HG02852 (cell line): ENCODE measurements at regions not wholly inside any gene's neighbourhood (a gene's known extent, or its start where the extent isn't known, plus 50 kb on each side); places are given as distances from the start of the nearest gene placed in this dataset.
A peak's percentile ranks its signal among the peaks of the same experiment; 100 is the strongest.
"Not testable (repeated sequence)": the region's sequence is repeated elsewhere in the genome, so short reads cannot be mapped to it uniquely, and the experiment has no call there.

Experiments used
- ATAC-seq: cut with Tn5 transposase; IDR thresholded peaks from one replicate; pipeline ENCODE4 v1.9.1; 2021; ENCODE audit warnings: mild to moderate bottlenecking, moderate library complexity; ENCODE audit not compliant: unreplicated experiment

DNA sequence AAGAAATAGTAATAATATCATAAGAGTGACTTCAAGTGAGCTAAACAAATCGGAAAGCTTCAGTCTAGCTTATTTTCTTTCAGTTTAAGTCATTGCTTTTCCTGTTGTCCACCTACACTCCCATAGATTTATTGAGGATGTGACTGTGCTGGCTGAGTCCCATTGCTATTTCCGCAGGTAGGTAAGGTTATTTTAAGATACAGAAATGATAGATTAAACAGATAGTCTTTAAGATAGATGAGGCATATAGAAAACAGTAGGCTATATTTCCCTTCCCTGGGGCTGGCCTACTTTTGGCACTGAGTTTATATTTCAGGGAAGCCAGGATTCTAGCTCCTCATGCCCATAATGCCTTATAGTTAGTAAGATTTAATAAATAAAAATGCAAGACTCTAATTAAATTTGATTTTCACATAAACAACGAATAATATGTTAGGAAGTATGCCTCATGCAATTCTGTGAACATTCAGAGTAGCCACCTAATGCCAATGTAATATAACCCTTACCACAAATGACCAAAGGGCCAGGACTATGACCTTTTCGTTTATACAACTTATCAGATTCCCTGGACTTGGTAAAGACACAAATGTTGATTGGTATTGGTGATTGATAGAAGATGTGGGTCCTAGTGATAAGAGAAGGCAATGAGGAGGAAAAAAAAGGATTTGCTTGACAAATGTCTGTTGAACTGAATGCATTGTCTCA, 1079.3 kb downstream of the EPHA7 start:
- no peak for ATAC-seq

GRCh38 chr6:92337571-92337970, 1081.8 kb downstream of the EPHA7 start:
- ATAC-seq = no peak

- ATAC-seq = no peak
Observed at GRCh38 chr6:92329208-92329847, 1090.0 kb downstream of the EPHA7 start.

DNA sequence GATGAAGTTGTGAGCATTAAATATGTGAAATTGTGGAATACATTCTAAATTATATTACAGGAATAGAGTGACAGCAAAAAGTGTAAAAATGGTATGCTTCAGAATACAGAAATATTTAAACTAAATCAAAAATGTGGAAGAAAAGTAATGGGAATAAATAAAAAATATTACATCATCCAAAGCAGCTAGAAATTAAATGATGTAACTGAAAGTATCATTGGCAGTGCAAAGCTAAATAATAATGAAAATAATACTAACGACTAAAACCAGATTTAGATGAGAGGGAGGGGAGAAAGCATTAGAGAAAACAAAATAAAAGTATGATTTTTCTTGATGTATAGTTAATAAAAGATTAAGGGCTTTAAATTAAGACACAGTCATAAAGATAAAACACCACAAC, 1104.0 kb downstream of the EPHA7 start:
- ATAC-seq = no peak

DNA sequence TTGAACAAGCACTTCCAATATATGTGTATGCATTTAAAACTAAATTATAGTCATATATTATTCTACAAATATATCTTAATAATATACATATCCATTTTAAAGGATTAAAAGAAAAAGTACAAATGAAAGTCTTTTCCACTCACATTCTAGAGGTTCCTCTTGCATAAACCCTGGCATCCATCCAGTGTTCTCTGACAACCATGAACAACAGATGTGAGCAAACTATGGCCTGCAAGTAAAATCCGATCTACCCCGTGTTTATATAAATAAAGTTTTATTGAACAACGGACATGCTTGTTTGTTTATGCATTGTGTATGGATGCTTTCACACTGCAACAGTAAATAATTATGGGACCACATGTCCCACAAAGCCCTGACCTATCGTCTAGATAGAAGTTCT, 1122.3 kb downstream of the EPHA7 start:
- no peak for ATAC-seq

- ATAC-seq = no peak
Observed at GRCh38 chr6:92292067-92292466, 1127.3 kb downstream of the EPHA7 start.

DNA sequence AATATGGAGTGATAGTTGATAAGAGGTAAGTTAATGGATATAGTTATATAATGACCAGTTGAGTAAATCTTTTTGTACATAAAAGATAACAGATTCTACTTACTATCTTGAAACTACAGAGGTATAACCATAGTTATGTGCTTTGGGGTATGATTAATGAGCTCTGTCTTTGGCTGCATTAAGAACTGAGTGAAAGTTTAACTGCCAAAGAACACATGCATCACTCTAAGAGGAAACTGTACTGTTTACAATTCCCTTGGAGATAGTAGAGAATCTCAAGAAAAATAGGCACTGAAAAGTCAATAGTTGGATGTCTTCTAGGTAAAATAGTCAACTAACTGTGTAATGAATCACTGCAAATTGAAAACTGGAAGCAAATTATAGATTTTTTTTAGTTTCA, 1129.5 kb downstream of the EPHA7 start:
- ATAC-seq = no peak

- no peak for ATAC-seq
Observed at GRCh38 chr6:92281571-92282076, 1137.7 kb downstream of the EPHA7 start.

DNA sequence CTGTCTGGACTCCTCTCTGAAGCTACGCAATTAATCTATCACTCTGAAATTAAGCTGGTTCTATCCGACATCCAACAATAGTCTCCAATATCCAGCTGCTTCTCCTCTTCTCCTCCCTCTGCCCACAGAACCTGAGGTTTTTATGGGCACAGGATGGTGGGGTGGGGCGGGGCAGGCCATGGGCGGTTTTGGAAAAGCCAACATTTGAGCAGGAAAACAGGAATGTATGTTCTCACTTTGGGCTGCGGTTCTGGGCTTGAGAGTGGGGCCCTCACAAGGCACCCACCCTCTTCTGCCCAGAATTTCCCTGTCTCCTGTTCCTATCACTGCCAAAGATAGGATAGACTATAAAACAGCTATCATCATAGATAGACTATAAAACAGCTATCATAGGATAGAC, 1144.2 kb downstream of the EPHA7 start:
- ATAC-seq = no peak

DNA sequence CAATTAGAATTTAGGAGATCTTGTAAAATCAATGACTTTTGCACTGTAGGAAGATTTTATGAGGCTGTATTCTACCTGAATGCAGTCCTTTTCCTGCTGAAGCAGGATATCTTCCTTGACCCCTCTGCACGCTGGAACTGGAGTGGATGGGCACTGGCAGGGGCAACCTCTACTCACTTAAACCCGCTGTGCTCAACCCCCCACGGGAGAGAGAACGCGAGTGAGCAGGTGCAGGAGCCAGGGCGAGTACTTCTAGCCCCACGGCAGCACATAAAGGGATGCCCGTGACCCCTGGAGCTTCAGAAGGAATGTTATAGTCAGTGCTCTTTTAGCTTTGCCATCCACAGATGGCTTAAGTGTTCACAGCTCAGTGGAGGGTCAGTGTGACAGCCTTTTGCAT, 1144.8 kb downstream of the EPHA7 start:
- ATAC-seq = no peak

DNA sequence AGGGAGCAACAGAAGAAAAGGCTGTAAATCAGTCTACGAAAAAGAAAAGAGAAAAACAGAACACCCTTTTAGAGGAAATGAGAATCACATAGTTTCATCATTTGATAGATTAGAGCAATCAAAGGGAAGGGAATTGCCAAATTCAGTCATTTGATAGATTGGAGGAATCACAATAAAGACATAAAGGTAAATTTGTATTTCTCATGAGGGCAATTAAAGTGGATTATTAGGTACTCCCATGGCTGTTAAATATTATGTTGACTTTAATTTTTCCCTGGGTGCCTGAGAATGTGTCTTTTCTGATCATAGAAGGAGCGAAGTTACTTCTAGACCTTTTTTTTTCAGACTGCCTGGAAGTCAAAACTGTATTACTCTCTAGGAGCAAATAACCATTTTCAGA, 1145.7 kb downstream of the EPHA7 start:
- no peak for ATAC-seq

GRCh38 chr6:92271091-92271490, 1148.3 kb downstream of the EPHA7 start:
- ATAC-seq = no peak

DNA sequence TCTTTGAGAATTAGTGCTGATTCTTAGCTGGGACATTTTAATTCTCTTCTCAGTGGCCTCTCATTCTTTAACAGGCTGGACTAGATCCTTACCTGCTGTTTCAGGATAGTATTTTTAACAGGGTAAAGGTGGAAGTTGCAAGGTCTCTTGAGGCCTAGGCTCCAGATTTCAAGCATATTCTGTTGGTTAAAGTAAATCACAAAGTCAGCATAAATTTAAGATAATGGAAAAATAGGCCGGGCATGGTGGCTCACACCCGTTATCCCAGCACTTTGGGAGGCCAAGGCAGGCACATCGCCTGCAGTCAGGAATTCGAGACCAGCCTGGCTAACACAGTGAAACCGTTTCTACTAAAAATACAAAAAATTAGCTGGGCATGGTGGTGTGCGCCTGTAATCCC, 1149.0 kb downstream of the EPHA7 start:
- no peak for ATAC-seq

DNA sequence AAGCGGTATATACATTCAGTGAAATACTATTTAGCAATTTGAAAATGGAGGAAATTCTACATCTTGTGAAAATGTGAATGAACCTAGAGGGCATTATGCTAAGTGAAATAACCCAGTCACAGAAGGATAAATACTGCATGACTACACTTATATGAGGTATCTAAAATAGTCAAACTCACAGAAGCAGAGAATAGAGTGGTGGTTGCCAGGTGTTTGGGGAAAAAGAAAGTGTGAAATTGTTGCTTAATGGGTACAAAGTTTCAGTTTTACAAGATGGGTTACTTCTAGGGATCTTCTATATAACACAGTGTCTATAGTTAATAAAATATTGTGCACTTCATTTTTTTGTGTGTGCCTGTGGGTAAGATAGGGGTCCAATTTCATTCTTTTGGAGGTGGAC, 1152.0 kb downstream of the EPHA7 start:
- no peak for ATAC-seq

GRCh38 chr6:92263864-92264263, 1155.5 kb downstream of the EPHA7 start:
- no peak for ATAC-seq

DNA sequence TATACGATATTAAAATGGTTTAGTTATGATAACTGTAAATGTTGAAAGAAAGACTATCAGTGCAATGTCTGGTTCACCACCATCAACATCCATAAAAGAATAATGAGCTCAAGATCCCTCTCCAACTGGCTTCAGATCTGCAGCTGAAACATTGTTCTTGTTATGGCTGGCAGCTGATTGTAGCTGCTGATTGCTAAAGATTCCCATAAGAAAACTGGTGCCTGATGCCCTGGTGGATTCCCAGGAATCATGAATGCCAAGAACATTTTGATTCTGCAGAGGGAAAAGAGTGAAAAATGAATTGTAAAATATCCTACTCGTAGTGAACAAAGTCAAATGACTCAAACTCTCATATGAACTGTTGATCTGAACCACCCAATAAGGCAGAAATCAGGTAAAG, 1160.2 kb downstream of the EPHA7 start:
- ATAC-seq = no peak

GRCh38 chr6:92243315-92243714, 1176.0 kb downstream of the EPHA7 start:
- no peak for ATAC-seq

- peak; percentile 48 for ATAC-seq
Observed at GRCh38 chr6:92231171-92231701, 1188.1 kb downstream of the EPHA7 start.

DNA sequence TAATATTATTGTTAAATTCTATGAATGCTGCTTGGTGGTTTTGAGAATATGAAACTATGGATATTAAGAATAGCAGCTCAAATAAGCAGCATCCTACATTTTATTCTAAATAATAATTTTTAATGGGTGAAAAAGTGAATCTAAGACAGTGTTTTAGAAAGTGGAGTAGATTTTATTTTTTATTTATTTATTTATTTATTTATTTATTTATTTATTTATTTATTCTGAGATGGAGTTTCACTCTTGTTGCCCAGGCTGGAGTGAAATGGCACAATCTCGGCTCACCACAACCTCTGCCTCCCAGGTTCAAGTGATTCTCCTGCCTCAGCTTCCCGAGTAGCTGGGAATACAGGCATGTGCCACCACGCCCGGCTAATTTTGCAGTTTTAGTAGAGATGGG, 1199.4 kb downstream of the EPHA7 start:
- not testable (repeated sequence) for ATAC-seq

GRCh38 chr6:92216717-92217116, 1202.6 kb downstream of the EPHA7 start:
- no peak for ATAC-seq

GRCh38 chr6:92201618-92202017, 1217.7 kb downstream of the EPHA7 start:
- no peak for ATAC-seq

DNA sequence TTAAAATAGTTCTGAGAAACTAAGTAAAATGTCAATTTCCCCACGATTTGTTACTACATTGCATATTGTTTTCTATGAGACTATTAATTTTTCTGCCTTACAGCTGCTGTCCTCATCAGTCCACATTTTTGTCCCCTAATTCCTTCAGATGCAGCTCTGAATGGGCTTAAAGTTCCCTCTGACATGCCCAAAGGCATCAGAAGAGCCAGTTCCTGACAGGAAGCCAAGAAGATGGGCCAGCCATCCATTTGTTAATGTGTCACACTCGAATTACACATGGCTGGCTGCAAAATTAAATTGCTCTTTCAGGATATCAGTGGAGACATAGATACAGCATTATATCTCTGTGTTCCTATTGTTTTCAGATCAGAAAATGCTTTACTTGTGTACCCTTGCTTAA, 1223.0 kb downstream of the EPHA7 start:
- ATAC-seq = no peak
